ENCODE measurements at regions not wholly inside any gene's neighbourhood (a gene's known extent, or its start where the extent isn't known, plus 50 kb on each side); places are given as distances from the start of the nearest gene placed in this dataset.
"Not testable (repeated sequence)": the region's sequence is repeated elsewhere in the genome, so short reads cannot be mapped to it uniquely, and the experiment has no call there.

DNA sequence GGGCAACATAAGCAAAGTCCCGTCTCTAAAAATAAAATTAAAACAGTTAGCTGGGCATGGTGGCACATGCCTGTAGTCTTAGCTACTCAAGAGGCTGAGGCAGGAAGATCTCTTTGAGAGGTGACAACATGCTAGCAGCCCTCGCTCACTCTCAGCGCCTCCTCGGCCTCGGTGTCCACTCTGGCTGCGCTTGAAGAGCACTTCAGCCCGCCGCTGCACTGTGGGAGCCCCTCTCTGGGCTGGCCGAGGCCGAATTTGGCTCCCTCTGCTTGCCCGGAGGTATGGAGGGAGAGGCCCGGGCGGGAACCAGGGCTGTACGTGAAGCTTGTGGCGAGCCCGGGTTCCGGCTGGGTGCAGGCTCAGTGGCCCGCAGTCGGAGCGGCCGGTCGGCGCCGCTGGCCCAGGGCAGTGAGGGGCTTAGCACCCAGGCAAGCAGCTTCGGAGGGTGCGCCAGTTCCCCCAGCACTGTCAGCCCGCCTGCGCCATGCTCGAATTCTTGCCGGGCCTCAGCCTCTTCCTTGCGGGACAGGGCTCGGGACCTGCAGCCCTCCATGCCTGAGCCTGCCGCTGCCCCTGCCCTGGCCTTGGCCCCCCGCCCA is 138.3 kb downstream of the MAP3K21 start (continued):
- no peak for TF ChIP-seq TCF7 (CRISPR knock-in tag; IDR thresholded peaks at IDR 0.05; ENCODE audit: low read depth)
- no peak for TF ChIP-seq ZNF281 (CRISPR knock-in tag; IDR thresholded peaks at IDR 0.05)

DNA sequence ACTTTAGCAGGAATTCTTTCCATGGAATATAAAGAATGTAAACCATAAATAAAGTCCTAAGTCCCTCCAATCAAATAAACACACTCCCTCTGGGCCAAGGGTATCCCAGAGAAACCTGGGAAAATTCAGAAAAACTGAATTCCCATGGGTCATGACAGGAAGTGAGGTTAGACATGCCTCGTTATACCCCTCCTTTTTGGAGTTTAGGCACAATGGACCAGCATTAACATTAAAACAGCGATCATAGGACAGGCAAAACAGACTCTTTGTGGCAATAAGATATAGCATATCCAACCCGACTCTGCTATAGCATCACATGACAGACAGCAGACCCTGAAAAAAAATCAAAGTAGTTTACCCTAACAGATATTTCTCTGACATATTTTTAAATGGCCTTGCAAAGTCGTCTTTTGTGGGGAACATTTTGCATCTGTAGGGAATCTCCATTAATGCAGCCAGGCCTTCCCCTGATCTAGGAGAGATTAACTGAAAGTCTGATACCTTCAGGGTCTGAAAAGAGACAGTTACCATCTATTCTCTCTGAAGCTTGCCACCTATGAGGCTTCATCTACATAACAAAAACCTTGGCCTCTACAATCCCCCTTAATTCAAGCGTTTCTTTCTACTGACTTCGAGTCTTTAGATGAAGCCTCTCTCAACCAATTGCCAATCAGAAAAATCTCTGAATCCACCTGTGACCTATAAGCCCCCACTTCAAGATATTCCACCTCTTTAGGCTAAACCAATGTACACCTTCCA is 143.0 kb upstream of the KCNK1 start:
- ChIA-PET POLR2A (interaction anchor here (0.6 kb wide), 1 partner anchor 38 kb away, joined by 3 read pairs; no protein-coding TSS in a partner anchor), CTCF (interaction anchor here (0.9 to 1.0 kb wide), 2 partner anchors 30 to 839 kb away, joined by 3 read pairs; no protein-coding TSS in a partner anchor)
- Mint-ChIP-seq H3K27me3 (ENCODE audit: low read depth) (peaks cover 7% of the 10 kb centered on the region), H3K4me3 (no peak overlapping the region), H3K4me1 (peaks cover 49% of the 10 kb centered on the region), H3K9me3 (peaks cover 42% of the 10 kb centered on the region), H3K36me3 (peaks cover 32% of the 10 kb centered on the region), H3K27ac (peak overlapping the region; percentile 94)
- TF ChIP-seq, protein P1, sequence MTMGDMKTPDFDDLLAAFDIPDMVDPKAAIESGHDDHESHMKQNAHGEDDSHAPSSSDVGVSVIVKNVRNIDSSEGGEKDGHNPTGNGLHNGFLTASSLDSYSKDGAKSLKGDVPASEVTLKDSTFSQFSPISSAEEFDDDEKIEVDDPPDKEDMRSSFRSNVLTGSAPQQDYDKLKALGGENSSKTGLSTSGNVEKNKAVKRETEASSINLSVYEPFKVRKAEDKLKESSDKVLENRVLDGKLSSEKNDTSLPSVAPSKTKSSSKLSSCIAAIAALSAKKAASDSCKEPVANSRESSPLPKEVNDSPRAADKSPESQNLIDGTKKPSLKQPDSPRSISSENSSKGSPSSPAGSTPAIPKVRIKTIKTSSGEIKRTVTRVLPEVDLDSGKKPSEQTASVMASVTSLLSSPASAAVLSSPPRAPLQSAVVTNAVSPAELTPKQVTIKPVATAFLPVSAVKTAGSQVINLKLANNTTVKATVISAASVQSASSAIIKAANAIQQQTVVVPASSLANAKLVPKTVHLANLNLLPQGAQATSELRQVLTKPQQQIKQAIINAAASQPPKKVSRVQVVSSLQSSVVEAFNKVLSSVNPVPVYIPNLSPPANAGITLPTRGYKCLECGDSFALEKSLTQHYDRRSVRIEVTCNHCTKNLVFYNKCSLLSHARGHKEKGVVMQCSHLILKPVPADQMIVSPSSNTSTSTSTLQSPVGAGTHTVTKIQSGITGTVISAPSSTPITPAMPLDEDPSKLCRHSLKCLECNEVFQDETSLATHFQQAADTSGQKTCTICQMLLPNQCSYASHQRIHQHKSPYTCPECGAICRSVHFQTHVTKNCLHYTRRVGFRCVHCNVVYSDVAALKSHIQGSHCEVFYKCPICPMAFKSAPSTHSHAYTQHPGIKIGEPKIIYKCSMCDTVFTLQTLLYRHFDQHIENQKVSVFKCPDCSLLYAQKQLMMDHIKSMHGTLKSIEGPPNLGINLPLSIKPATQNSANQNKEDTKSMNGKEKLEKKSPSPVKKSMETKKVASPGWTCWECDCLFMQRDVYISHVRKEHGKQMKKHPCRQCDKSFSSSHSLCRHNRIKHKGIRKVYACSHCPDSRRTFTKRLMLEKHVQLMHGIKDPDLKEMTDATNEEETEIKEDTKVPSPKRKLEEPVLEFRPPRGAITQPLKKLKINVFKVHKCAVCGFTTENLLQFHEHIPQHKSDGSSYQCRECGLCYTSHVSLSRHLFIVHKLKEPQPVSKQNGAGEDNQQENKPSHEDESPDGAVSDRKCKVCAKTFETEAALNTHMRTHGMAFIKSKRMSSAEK (CRISPR knock-in tag; IDR thresholded peaks at IDR 0.05; ENCODE audit: borderline replicate concordance) = no peak
- no peak for TF ChIP-seq GRHL2 (CRISPR knock-in tag; IDR thresholded peaks at IDR 0.05; ENCODE audit: insufficient replicate concordance, severe bottlenecking)
- DNase-seq (ENCODE audit: low spot score) (no peak), ATAC-seq (peak; percentile 88)

GRCh38 chr1:233471851-233472250 is 142.1 kb upstream of the KCNK1 start:
- H3K36me3 Mint-ChIP-seq = peaks cover 39% of the 10 kb centered on the region
- DNase-seq (ENCODE audit: low spot score) = not testable (repeated sequence)

DNA sequence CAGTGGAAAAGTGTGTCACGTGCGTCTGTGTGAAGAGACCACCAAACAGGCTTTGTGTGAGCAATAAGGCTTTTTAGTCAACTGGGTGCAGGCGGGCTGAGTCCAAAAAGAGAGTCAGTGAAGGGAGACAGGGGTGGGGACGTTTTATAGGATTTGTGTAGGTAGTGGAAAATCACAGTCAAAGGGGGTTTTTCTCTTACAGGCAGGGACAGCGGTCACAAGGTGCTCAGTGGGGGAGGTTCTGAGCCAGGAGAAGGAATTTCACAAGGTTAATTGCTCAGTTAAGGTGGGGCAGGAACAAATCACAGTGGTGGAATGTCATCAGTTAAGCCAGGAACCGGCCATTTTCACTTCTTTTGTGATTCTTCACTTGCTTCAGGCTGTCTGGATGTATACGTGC is 141.1 kb upstream of the KCNK1 start:
- CTCF ChIA-PET; ATAC-seq; H3K27me3 Mint-ChIP-seq (ENCODE audit: low read depth); POLR2A ChIA-PET; DNase-seq (ENCODE audit: low spot score); H3K4me3 Mint-ChIP-seq: not testable (repeated sequence)
- H3K27ac Mint-ChIP-seq = peak overlapping the region; percentile 9; the same call in 1 of the 2 replicates
- peaks cover 42% of the 10 kb centered on the region for H3K36me3 Mint-ChIP-seq
- peaks cover 52% of the 10 kb centered on the region for H3K9me3 Mint-ChIP-seq
- peaks cover 49% of the 10 kb centered on the region for H3K4me1 Mint-ChIP-seq

More at GRCh38 chr1:233471851-233472250, 142.1 kb upstream of the KCNK1 start:
- peak overlapping the region; percentile 61 for H3K27ac Mint-ChIP-seq
- 0 out of 2 replicates have a peak, but pooled peaks have one; percentile 36 for TF ChIP-seq ZNF317 (CRISPR knock-in tag; IDR thresholded peaks at IDR 0.05; ENCODE audit: borderline replicate concordance, low read depth)
- H3K27me3 Mint-ChIP-seq (ENCODE audit: low read depth); CTCF ChIA-PET; ATAC-seq; H3K4me3 Mint-ChIP-seq: not testable (repeated sequence)
- H3K4me1 Mint-ChIP-seq = peaks cover 49% of the 10 kb centered on the region
- POLR2A ChIA-PET = interaction anchor here (0.6 kb wide), 1 partner anchor 37 kb away, joined by 3 read pairs; no protein-coding TSS in a partner anchor
- H3K9me3 Mint-ChIP-seq = peaks cover 48% of the 10 kb centered on the region

GRCh38 chr1:233473549-233474204 is 140.2 kb upstream of the KCNK1 start:
- Mint-ChIP-seq H3K27me3 (ENCODE audit: low read depth) (peaks cover 5% of the 10 kb centered on the region), H3K9me3 (peaks cover 56% of the 10 kb centered on the region), H3K27ac (peak overlapping the region; percentile 63; the same call in 1 of the 2 replicates), H3K36me3 (peaks cover 42% of the 10 kb centered on the region), H3K4me3 (no peak overlapping the region), H3K4me1 (peaks cover 49% of the 10 kb centered on the region)
- ChIA-PET CTCF (interaction anchor here (1.2 kb wide), 1 partner anchor 432 kb away, joined by 5 read pairs; no protein-coding TSS in a partner anchor), POLR2A (no interaction called here)
- ATAC-seq (no peak), DNase-seq (ENCODE audit: low spot score) (no peak)
- TF ChIP-seq, protein P2, sequence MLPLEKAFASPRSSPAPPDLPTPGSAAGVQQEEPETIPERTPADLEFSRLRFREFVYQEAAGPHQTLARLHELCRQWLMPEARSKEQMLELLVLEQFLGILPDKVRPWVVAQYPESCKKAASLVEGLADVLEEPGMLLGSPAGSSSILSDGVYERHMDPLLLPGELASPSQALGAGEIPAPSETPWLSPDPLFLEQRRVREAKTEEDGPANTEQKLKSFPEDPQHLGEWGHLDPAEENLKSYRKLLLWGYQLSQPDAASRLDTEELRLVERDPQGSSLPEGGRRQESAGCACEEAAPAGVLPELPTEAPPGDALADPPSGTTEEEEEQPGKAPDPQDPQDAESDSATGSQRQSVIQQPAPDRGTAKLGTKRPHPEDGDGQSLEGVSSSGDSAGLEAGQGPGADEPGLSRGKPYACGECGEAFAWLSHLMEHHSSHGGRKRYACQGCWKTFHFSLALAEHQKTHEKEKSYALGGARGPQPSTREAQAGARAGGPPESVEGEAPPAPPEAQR (CRISPR knock-in tag; IDR thresholded peaks at IDR 0.05) = no peak
- TF ChIP-seq ATF1 (CRISPR knock-in tag; IDR thresholded peaks at IDR 0.05) (no peak), ESRRA (CRISPR knock-in tag; IDR thresholded peaks at IDR 0.05; ENCODE audit: borderline replicate concordance) (no peak), HMGA2 (CRISPR knock-in tag; IDR thresholded peaks at IDR 0.05) (no peak), ATF2 (CRISPR knock-in tag; IDR thresholded peaks at IDR 0.05; ENCODE audit: borderline replicate concordance, low read depth) (no peak), ZMAT4 (CRISPR knock-in tag; IDR thresholded peaks at IDR 0.05) (no peak)
